ENCODE measurements at regions not wholly inside any gene's neighbourhood (a gene's known extent, or its start where the extent isn't known, plus 50 kb on each side); places are given as distances from the start of the nearest gene placed in this dataset.

DNA sequence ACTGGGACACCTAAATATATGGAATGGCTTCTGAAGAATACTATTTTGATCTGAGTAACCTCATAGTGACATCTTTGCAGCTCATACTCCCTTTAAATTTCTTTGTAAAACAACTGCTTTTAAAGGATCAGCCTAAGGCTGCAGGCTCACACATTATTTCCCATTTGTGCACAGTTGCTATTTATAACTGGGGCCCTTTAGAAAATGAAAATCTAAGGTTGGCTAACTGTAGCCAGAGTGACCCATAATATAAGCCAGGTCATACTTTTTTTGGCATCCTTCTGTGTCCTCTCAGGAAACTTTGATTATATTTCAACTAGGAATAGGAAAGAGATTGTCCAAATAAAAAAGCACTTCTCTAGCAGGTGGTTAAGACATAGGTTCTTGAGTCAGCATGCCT is 123.6 kb upstream of the RASGEF1B start:
- TF ChIP-seq POLR2AphosphoS5 (IDR thresholded peaks at IDR 0.05) (no peak), POLR2A (IDR thresholded peaks at IDR 0.05) (no peak)
- TF ChIP-seq, protein P1, sequence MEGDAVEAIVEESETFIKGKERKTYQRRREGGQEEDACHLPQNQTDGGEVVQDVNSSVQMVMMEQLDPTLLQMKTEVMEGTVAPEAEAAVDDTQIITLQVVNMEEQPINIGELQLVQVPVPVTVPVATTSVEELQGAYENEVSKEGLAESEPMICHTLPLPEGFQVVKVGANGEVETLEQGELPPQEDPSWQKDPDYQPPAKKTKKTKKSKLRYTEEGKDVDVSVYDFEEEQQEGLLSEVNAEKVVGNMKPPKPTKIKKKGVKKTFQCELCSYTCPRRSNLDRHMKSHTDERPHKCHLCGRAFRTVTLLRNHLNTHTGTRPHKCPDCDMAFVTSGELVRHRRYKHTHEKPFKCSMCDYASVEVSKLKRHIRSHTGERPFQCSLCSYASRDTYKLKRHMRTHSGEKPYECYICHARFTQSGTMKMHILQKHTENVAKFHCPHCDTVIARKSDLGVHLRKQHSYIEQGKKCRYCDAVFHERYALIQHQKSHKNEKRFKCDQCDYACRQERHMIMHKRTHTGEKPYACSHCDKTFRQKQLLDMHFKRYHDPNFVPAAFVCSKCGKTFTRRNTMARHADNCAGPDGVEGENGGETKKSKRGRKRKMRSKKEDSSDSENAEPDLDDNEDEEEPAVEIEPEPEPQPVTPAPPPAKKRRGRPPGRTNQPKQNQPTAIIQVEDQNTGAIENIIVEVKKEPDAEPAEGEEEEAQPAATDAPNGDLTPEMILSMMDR (IDR thresholded peaks at IDR 0.05 in 8 of 11, conservative IDR thresholded peaks at IDR 0.05 in 3 of 11): no peak
- H3K27me3 ChIP-seq (replicated peaks in 1 of 7): no peaks in the 10 kb centered on the region
- intact Hi-C loops (cut with DNase I; ENCODE audit: low total_unique reads): no loop called here
- no peaks in the 10 kb centered on the region for H3K36me3 ChIP-seq
- H3K27ac ChIP-seq: no peak overlapping the region
- H3K4me1 ChIP-seq: peaks cover 0 to 12% (median 6%) of the 10 kb centered on the region in 6 donors
- no peak overlapping the region for H3K4me3 ChIP-seq
- peaks cover 0 to 10% (median 2%) of the 10 kb centered on the region in 8 donors for H3K9me3 ChIP-seq
- DNase-seq: no peak

DNA sequence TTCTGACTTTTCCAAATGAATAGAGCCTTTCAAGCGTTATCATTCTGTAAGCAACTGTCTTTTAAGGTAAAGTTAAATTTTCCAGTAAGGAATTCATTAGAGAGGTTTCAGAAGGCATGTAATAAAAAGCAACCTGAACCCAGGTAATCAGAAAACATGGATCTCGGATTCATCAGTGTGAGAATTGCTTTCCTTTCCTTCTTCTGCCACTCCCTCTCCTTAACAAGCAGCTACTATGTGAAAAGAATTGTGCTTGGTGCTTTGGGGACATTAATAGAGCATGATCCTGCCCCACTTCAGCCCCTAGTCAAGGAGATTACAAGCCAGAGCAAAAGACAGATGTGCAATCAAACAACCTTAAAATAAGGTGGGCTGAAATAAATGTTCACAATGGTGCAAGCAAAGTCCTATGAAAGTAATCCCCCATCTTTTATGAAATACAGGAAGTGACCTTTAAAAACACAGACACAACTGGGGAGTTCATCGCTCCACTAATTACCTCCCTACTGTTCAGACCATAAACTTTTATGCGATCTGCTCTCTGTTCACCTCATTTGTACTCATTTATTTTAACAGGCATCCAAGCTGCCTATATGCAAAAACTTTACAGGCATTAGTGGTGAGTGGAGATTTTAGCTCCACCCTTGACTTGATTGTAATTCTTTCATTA is 122.9 kb upstream of the RASGEF1B start:
- DNase-seq: no peak
- Histone ChIP-seq H3K9me3 (peaks cover 0 to 10% (median 2%) of the 10 kb centered on the region in 8 donors), H3K27ac (no peak overlapping the region), H3K4me3 (no peak overlapping the region), H3K27me3 (replicated peaks in 1 of 7) (no peaks in the 10 kb centered on the region), H3K4me1 (peaks cover 0 to 14% (median 6%) of the 10 kb centered on the region in 6 donors), H3K36me3 (no peaks in the 10 kb centered on the region)
- TF ChIP-seq POLR2AphosphoS5 (IDR thresholded peaks at IDR 0.05) (no peak), POLR2A (IDR thresholded peaks at IDR 0.05) (no peak)
- TF ChIP-seq, protein P1 (IDR thresholded peaks at IDR 0.05 in 8 of 11, conservative IDR thresholded peaks at IDR 0.05 in 3 of 11): no peak
- intact Hi-C loops (cut with DNase I; ENCODE audit: low total_unique reads): no loop called here
- 75 to 87% (median 80%) methylated on average over 4 of the region's 4 CpGs for WGBS, 5 donors

DNA sequence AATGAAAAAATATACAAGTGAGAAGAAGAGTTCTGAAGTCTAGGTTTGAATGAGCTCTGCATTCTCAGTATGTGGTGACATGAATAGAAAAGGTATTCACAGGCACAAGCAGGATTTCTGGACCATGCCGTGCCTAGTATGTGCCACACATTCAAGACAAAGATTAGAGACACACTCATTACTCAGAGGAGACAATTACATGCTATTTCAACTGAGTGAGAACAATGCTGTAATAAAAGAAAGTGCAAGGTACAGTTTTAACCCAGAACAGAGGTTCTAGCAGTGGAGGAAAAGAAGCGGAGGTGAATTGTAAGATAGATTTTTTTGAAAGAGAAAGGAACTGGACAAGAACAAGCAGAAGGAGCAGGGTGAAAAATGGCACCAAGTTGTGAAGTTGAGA is 121.0 kb upstream of the RASGEF1B start:
- Histone ChIP-seq H3K4me1 (peaks cover 0 to 21% (median 6%) of the 10 kb centered on the region in 6 donors), H3K9me3 (peaks cover 0 to 2% (median 0%) of the 10 kb centered on the region in 8 donors), H3K4me3 (no peak overlapping the region), H3K27me3 (replicated peaks in 1 of 7) (no peaks in the 10 kb centered on the region), H3K27ac (no peak overlapping the region), H3K36me3 (no peaks in the 10 kb centered on the region)
- 95 to 99% (median 96%) methylated on average over 2 of the region's 2 CpGs for WGBS, 5 donors
- intact Hi-C loops (cut with DNase I; ENCODE audit: low total_unique reads): no loop called here
- no peak for TF ChIP-seq POLR2A (IDR thresholded peaks at IDR 0.05)
- TF ChIP-seq, protein P1 (IDR thresholded peaks at IDR 0.05 in 8 of 11, conservative IDR thresholded peaks at IDR 0.05 in 3 of 11): no peak
- TF ChIP-seq POLR2AphosphoS5 (IDR thresholded peaks at IDR 0.05): no peak
- no peak for DNase-seq

DNA sequence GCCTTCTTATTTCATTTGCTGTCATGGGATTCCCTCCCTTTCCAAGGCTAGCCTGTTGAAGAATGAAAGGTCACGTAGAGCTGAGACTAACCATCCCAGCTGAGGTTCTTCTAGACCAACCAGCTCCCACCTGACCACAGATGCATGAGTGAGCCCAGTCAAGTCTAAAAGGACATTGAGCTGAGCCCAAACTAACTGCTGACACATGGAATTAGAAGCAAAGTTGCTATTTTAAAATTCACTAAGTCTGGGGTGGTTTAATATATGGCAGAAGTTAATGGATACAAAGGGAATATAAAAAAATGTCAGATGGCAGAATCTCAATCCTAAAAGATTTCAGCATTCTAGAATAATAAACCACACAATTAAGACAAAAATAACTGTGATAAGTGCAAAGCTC is 118.9 kb upstream of the RASGEF1B start:
- no peaks in the 10 kb centered on the region for H3K9me3 ChIP-seq
- no peak overlapping the region for H3K27ac ChIP-seq
- H3K27me3 ChIP-seq (replicated peaks in 1 of 7): no peaks in the 10 kb centered on the region
- no peak overlapping the region for H3K4me3 ChIP-seq
- TF ChIP-seq, protein P1 (IDR thresholded peaks at IDR 0.05 in 8 of 11, conservative IDR thresholded peaks at IDR 0.05 in 3 of 11): no peak
- TF ChIP-seq POLR2A (IDR thresholded peaks at IDR 0.05) (no peak), POLR2AphosphoS5 (IDR thresholded peaks at IDR 0.05) (no peak)
- WGBS, 5 donors: 90 to 100% (median 96%) methylated on average over 1 of the region's 1 CpG
- intact Hi-C loops (cut with DNase I; ENCODE audit: low total_unique reads): no loop called here
- H3K4me1 ChIP-seq: peaks cover 0 to 21% (median 6%) of the 10 kb centered on the region in 6 donors
- no peak for DNase-seq
- no peaks in the 10 kb centered on the region for H3K36me3 ChIP-seq

Data from spleen (tissue), 11 donors.